ENCODE measurements at regions not wholly inside any gene's neighbourhood (a gene's known extent, or its start where the extent isn't known, plus 50 kb on each side); places are given as distances from the start of the nearest gene placed in this dataset.

- no peak for FAIRE-seq
- Histone ChIP-seq H3K9ac (ENCODE audit: low read length in 3 of 3) (no peak overlapping the region), H3K27ac (ENCODE audit: low read depth in 2 of 2, low read length in 2 of 2) (no peak overlapping the region), H3K4me1 (ENCODE audit: control insufficient read depth in 2 of 3, insufficient read depth in 2 of 3, low read depth in 1 of 3, low read length in 3 of 3) (peaks cover 0 to under 1% (median 0%) of the 10 kb centered on the region in 3 donors), H3K27me3 (ENCODE audit: control insufficient read depth, insufficient read depth, low read length) (no peaks in the 10 kb centered on the region), H3K36me3 (ENCODE audit: control insufficient read depth in 2 of 3, insufficient read depth in 3 of 3, low read length in 3 of 3) (no peaks in the 10 kb centered on the region), H3K4me3 (ENCODE audit: low read length in 3 of 3) (no peak overlapping the region), H3K9me3 (ENCODE audit: control insufficient read depth in 2 of 3, insufficient read depth in 1 of 3, low read length in 3 of 3) (no peaks in the 10 kb centered on the region)
- TF ChIP-seq CTCF (IDR thresholded peaks at IDR 0.05; ENCODE audit: borderline replicate concordance, extremely low read depth, insufficient read depth) = no peak
- intact Hi-C loops (cut with DNase I) = no loop called here
- DNase-seq = no peak
Observed at GRCh38 chr5:68714810-68715209, 379.0 kb upstream of the SLC30A5 start.

- Histone ChIP-seq H3K9me3 (ENCODE audit: control insufficient read depth in 2 of 3, insufficient read depth in 1 of 3, low read length in 3 of 3) (no peaks in the 10 kb centered on the region), H3K27me3 (ENCODE audit: control insufficient read depth, insufficient read depth, low read length) (no peaks in the 10 kb centered on the region), H3K27ac (ENCODE audit: low read depth in 2 of 2, low read length in 2 of 2) (no peak overlapping the region), H3K36me3 (ENCODE audit: control insufficient read depth in 2 of 3, insufficient read depth in 3 of 3, low read length in 3 of 3) (no peaks in the 10 kb centered on the region), H3K9ac (ENCODE audit: low read length in 3 of 3) (no peak overlapping the region), H3K4me3 (ENCODE audit: low read length in 3 of 3) (no peak overlapping the region), H3K4me1 (ENCODE audit: control insufficient read depth in 2 of 3, insufficient read depth in 2 of 3, low read depth in 1 of 3, low read length in 3 of 3) (no peaks in the 10 kb centered on the region)
- FAIRE-seq = no peak
- DNase-seq = no peak
- intact Hi-C loops (cut with DNase I) = no loop called here
- TF ChIP-seq CTCF (IDR thresholded peaks at IDR 0.05; ENCODE audit: borderline replicate concordance, extremely low read depth, insufficient read depth) = no peak
Observed at GRCh38 chr5:68720884-68721610, 372.8 kb upstream of the SLC30A5 start.

GRCh38 chr5:68722357-68722756, 371.5 kb upstream of the SLC30A5 start:
- no peak overlapping the region for H3K9ac ChIP-seq (ENCODE audit: low read length in 3 of 3)
- TF ChIP-seq CTCF (IDR thresholded peaks at IDR 0.05; ENCODE audit: borderline replicate concordance, extremely low read depth, insufficient read depth) = no peak
- no peaks in the 10 kb centered on the region for H3K9me3 ChIP-seq (ENCODE audit: control insufficient read depth in 2 of 3, insufficient read depth in 1 of 3, low read length in 3 of 3)
- H3K36me3 ChIP-seq (ENCODE audit: control insufficient read depth in 2 of 3, insufficient read depth in 3 of 3, low read length in 3 of 3) = no peaks in the 10 kb centered on the region
- H3K27me3 ChIP-seq (ENCODE audit: control insufficient read depth, insufficient read depth, low read length) = no peaks in the 10 kb centered on the region
- intact Hi-C loops (cut with DNase I) = no loop called here
- DNase-seq (no peak), FAIRE-seq (no peak)
- H3K27ac ChIP-seq (ENCODE audit: low read depth in 2 of 2, low read length in 2 of 2) = no peak overlapping the region
- H3K4me3 ChIP-seq (ENCODE audit: low read length in 3 of 3) = no peak overlapping the region
- H3K4me1 ChIP-seq (ENCODE audit: control insufficient read depth in 2 of 3, insufficient read depth in 2 of 3, low read depth in 1 of 3, low read length in 3 of 3) = no peaks in the 10 kb centered on the region

Measured in kidney (tissue), 13 donors.